HEK293 (cell line): ENCODE measurements at regions not wholly inside any gene's neighbourhood (a gene's known extent, or its start where the extent isn't known, plus 50 kb on each side); places are given as distances from the start of the nearest gene placed in this dataset.

Experiments used
- CTCF ChIA-PET: fragments of 350-600 bp; formaldehyde crosslinking; extraction: SDS; loops from one replicate; lab custom pipeline; 2021; ENCODE audit warnings: antibody characterized with exemption; lab: Yijun Ruan, JAX
- POLR2A ChIA-PET: fragments of 300-600 bp; formaldehyde crosslinking; extraction: SDS; loops from one replicate; lab custom pipeline; 2020; ENCODE audit warnings: antibody characterized with exemption, inconsistent platforms; lab: Yijun Ruan, JAX
- H3K27ac ChIP-seq: fragments of 200-500 bp; sonication (Bioruptor generic); 2 replicates; pipeline ENCODE4 v1.5.1; 2014; ENCODE audit warnings: low read depth, low read length, control low read depth, inconsistent platforms; ENCODE audit errors: extremely low read depth
- H3K36me3 ChIP-seq, 2 experiments: fragments of 200-500 bp in 1 of 2; sonication (Bioruptor generic) in 1 of 2; 1 replicate in 1 of 2; 2 replicates in 1 of 2; pipeline ENCODE4 v1.5.1; 2014 to 2017; ENCODE audit warnings: inconsistent platforms in 2 of 2, low read length in 2 of 2; ENCODE audit not compliant: control insufficient read depth in 2 of 2, insufficient read depth in 1 of 2
- H3K4me1 ChIP-seq: fragments of 200-500 bp; sonication (Bioruptor generic); 2 replicates; pipeline ENCODE4 v1.5.1; 2014; ENCODE audit warnings: mild to moderate bottlenecking, low read length, inconsistent platforms; ENCODE audit not compliant: control insufficient read depth, insufficient read depth
- H3K4me3 ChIP-seq: 2 replicates; pipeline ENCODE4 v1.5.1; 2011; ENCODE audit warnings: low read depth, mild to moderate bottlenecking, control low read depth, low read length, moderate library complexity
- H3K9me3 ChIP-seq: fragments of 200-500 bp; sonication (Bioruptor generic); 2 replicates; pipeline ENCODE4 v1.5.1; 2014; ENCODE audit warnings: low read depth, low read length, inconsistent platforms; ENCODE audit not compliant: control insufficient read depth, insufficient read depth
- GLI4 ChIP-seq: fragments of 450-650 bp; formaldehyde crosslinking; IDR thresholded peaks from 2 replicates; pipeline ENCODE4 v1.5.1; 2016; ENCODE audit warnings: missing biosample characterization, missing genetic modification characterization
- KLF1 ChIP-seq: fragments of 450-650 bp; formaldehyde crosslinking; IDR thresholded peaks from 2 replicates; pipeline ENCODE4 v1.5.1; 2016; ENCODE audit warnings: missing biosample characterization, missing genetic modification characterization
- MYNN ChIP-seq: fragments of 450-650 bp; formaldehyde crosslinking; IDR thresholded peaks from 2 replicates; pipeline ENCODE4 v1.5.1; 2016; ENCODE audit warnings: missing biosample characterization, missing genetic modification characterization, borderline replicate concordance
- PATZ1 ChIP-seq: fragments of 450-650 bp; formaldehyde crosslinking; IDR thresholded peaks from 2 replicates; pipeline ENCODE4 v1.5.1; 2016; ENCODE audit warnings: missing biosample characterization, missing genetic modification characterization
- SP2 ChIP-seq: fragments of 450-650 bp; formaldehyde crosslinking; IDR thresholded peaks from 2 replicates; pipeline ENCODE4 v1.5.1; 2016; ENCODE audit warnings: missing biosample characterization, missing genetic modification characterization
- ZFP69B ChIP-seq: fragments of 450-650 bp; formaldehyde crosslinking; IDR thresholded peaks from 2 replicates; pipeline ENCODE4 v1.5.1; 2016; ENCODE audit warnings: missing biosample characterization, missing genetic modification characterization
- ZNF10 ChIP-seq: fragments of 450-650 bp; formaldehyde crosslinking; IDR thresholded peaks from 2 replicates; pipeline ENCODE4 v1.5.1; 2017; ENCODE audit warnings: missing biosample characterization, missing genetic modification characterization
- ZNF19 ChIP-seq: fragments of 450-650 bp; formaldehyde crosslinking; IDR thresholded peaks from 2 replicates; pipeline ENCODE4; 2016; ENCODE audit warnings: missing biosample characterization, missing genetic modification characterization, low read depth
- ZNF214 ChIP-seq: fragments of 450-650 bp; formaldehyde crosslinking; IDR thresholded peaks from 2 replicates; pipeline ENCODE4 v1.5.1; 2017; ENCODE audit warnings: missing biosample characterization, mild to moderate bottlenecking, missing genetic modification characterization, borderline replicate concordance
- ZNF248 ChIP-seq: fragments of 450-650 bp; formaldehyde crosslinking; IDR thresholded peaks from 2 replicates; pipeline ENCODE4 v1.5.1; 2017; ENCODE audit warnings: missing biosample characterization, missing genetic modification characterization
- ZNF37A ChIP-seq: fragments of 450-650 bp; IDR thresholded peaks from 2 replicates; pipeline ENCODE4 v1.5.1; 2018; ENCODE audit warnings: missing biosample characterization, missing genetic modification characterization
- ZNF510 ChIP-seq: fragments of 450-650 bp; formaldehyde crosslinking; IDR thresholded peaks from 2 replicates; pipeline ENCODE4 v1.5.1; 2018; ENCODE audit warnings: mild to moderate bottlenecking, missing genetic modification characterization, missing biosample characterization; ENCODE audit not compliant: insufficient replicate concordance
- ZNF521 ChIP-seq: fragments of 450-650 bp; formaldehyde crosslinking; IDR thresholded peaks from 2 replicates; pipeline ENCODE4 v1.5.1; 2017; ENCODE audit warnings: missing biosample characterization, mild to moderate bottlenecking, missing genetic modification characterization
- ZNF707 ChIP-seq: fragments of 450-650 bp; formaldehyde crosslinking; IDR thresholded peaks from 2 replicates; pipeline ENCODE4 v1.5.1; 2016; ENCODE audit warnings: missing biosample characterization, missing genetic modification characterization
- ZSCAN23 ChIP-seq: fragments of 450-650 bp; formaldehyde crosslinking; IDR thresholded peaks from 2 replicates; pipeline ENCODE4 v1.5.1; 2016; ENCODE audit warnings: missing biosample characterization, missing genetic modification characterization
- TF ChIP-seq, protein P1 (sequence below): fragments of 450-650 bp; formaldehyde crosslinking; IDR thresholded peaks from 2 replicates; pipeline ENCODE4 v1.5.1; 2017; ENCODE audit warnings: missing biosample characterization, missing genetic modification characterization
- TF ChIP-seq, protein P2 (sequence below): fragments of 450-650 bp; formaldehyde crosslinking; IDR thresholded peaks from 2 replicates; pipeline ENCODE4 v1.5.1; 2016; ENCODE audit warnings: missing biosample characterization, missing genetic modification characterization

DNA sequence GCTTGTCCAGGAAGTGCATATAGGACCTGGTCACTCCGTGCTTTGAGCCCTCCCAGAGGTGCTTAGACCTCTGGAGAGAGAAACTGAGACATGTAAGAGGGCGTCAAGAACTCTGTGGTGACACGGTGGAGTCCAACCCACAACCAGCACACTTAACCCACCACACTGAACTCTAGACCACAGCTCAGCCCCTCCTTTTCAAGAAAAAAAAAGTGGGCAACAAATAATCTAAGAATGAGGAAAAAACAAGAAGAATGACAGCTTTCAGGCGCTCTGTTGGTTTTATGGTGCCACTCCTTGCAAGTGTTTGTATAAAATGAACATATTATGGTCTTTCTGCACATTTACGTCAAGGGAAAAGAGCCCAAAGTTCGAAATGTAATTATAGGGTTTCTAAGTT, 50.2 kb upstream of the SNAPC3 start:
- H3K9me3 ChIP-seq, result no peaks in the 10 kb centered on the region
- TF ChIP-seq, protein P1, sequence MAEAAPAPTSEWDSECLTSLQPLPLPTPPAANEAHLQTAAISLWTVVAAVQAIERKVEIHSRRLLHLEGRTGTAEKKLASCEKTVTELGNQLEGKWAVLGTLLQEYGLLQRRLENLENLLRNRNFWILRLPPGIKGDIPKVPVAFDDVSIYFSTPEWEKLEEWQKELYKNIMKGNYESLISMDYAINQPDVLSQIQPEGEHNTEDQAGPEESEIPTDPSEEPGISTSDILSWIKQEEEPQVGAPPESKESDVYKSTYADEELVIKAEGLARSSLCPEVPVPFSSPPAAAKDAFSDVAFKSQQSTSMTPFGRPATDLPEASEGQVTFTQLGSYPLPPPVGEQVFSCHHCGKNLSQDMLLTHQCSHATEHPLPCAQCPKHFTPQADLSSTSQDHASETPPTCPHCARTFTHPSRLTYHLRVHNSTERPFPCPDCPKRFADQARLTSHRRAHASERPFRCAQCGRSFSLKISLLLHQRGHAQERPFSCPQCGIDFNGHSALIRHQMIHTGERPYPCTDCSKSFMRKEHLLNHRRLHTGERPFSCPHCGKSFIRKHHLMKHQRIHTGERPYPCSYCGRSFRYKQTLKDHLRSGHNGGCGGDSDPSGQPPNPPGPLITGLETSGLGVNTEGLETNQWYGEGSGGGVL (tag by site-specific recombination), result no peak
- no peak for TF ChIP-seq ZNF707 (tag by site-specific recombination)
- TF ChIP-seq, all 188 proteins: peak for 0
- CTCF ChIA-PET, result no interaction called here
- no peak overlapping the region for H3K27ac ChIP-seq
- no peak overlapping the region for H3K4me3 ChIP-seq
- no peaks in the 10 kb centered on the region for H3K36me3 ChIP-seq
- POLR2A ChIA-PET, result no interaction called here
- H3K4me1 ChIP-seq, result no peaks in the 10 kb centered on the region

- ChIA-PET POLR2A (no interaction called here), CTCF (interaction anchor here (0.6 to 1.8 kb wide), 2 partner anchors 9 to 46 kb away, joined by 3 to 7 read pairs; no protein-coding TSS in a partner anchor)
- H3K9me3 ChIP-seq, result no peaks in the 10 kb centered on the region
- no peaks in the 10 kb centered on the region for H3K4me1 ChIP-seq
- no peak overlapping the region for H3K4me3 ChIP-seq
- no peaks in the 10 kb centered on the region for H3K36me3 ChIP-seq
- no peak overlapping the region for H3K27ac ChIP-seq
- TF ChIP-seq GLI4 (tag by site-specific recombination) (no peak), ZFP69B (tag by site-specific recombination) (no peak), ZNF521 (tag by site-specific recombination) (no peak), SP2 (tag by site-specific recombination) (no peak), ZNF510 (tag by site-specific recombination) (no peak), ZNF248 (no peak), ZSCAN23 (tag by site-specific recombination) (no peak), MYNN (tag by site-specific recombination) (no peak), KLF1 (tag by site-specific recombination) (no peak), ZNF19 (tag by site-specific recombination) (no peak), ZNF37A (tag by site-specific recombination) (no peak), ZNF10 (tag by site-specific recombination) (no peak), ZNF214 (tag by site-specific recombination) (no peak), PATZ1 (tag by site-specific recombination) (no peak)
- TF ChIP-seq, protein P2, sequence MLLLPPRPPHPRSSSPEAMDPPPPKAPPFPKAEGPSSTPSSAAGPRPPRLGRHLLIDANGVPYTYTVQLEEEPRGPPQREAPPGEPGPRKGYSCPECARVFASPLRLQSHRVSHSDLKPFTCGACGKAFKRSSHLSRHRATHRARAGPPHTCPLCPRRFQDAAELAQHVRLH (tag by site-specific recombination), result no peak
- TF ChIP-seq, all 188 proteins: peak for 0
These were observed 51.2 kb upstream of the SNAPC3 start for GRCh38 chr9:15371448-15371845.
